Muscle of leg (tissue), 3 donors: ENCODE measurements at regions not wholly inside any gene's neighbourhood (a gene's known extent, or its start where the extent isn't known, plus 50 kb on each side); places are given as distances from the start of the nearest gene placed in this dataset.
"Not testable (repeated sequence)": the region's sequence is repeated elsewhere in the genome, so short reads cannot be mapped to it uniquely, and the experiment has no call there.

Experiments
- DNase-seq: peaks from one replicate; pipeline ENCODE4 v3.0.0; 2013
- H3K27ac ChIP-seq: one replicate; pipeline ENCODE4 v1.5.1; 2013; ENCODE audit warnings: mild to moderate bottlenecking, low read length, control low read depth
- H3K27me3 ChIP-seq: one replicate; pipeline ENCODE4 v1.6.1; 2013; ENCODE audit warnings: low read length; ENCODE audit not compliant: control insufficient read depth, insufficient read depth
- H3K36me3 ChIP-seq: one replicate; pipeline ENCODE4 v1.6.1; 2013; ENCODE audit warnings: low read length; ENCODE audit not compliant: control insufficient read depth, insufficient read depth
- H3K4me1 ChIP-seq: one replicate; pipeline ENCODE4 v1.6.1; 2013; ENCODE audit warnings: low read length; ENCODE audit not compliant: control insufficient read depth, insufficient read depth
- H3K4me3 ChIP-seq: one replicate; pipeline ENCODE4 v1.5.1; 2013; ENCODE audit warnings: low read length, control low read depth
- H3K9me3 ChIP-seq: replicated peaks from 2 replicates; pipeline ENCODE4 v1.6.1; 2013; ENCODE audit warnings: low read depth, low read length; ENCODE audit not compliant: control insufficient read depth
- WGBS: methylation state at CpG from one replicate; pipeline ENCODE4 v1.1.5; 2013; ENCODE audit warnings: missing lambda C conversion rate; ENCODE audit not compliant: insufficient coverage; 5-methylcytosine and 5-hydroxymethylcytosine counted together

DNA sequence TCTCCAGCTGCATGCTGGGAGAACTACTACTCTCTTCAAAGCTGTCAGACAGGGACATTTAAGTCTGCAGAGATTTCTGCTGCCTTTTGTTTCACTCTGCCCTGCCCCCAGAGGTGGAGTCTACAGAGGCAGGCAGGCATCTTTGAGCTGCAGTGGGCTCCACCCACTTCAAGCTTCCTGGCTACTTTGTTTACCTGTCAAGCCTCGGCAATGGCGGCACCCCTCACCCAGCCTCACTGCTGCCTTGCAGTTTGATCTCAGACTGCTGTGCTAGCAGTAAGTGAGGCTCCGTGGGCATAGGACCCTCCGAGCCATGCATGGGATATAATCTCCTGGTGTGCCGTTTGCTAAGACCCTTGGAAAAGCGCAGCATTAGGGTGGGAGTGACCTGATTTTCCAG is 61.7 kb downstream of the DMRTA1 start:
- not testable (repeated sequence) for DNase-seq, H3K27ac ChIP-seq, H3K27me3 ChIP-seq, H3K36me3 ChIP-seq, H3K9me3 ChIP-seq, H3K4me1 ChIP-seq, H3K4me3 ChIP-seq
- WGBS = 96% methylated on average over 6 of the region's 6 CpGs

- H3K4me1 ChIP-seq = no peaks in the 10 kb centered on the region
- no peak overlapping the region for H3K4me3 ChIP-seq
- 89% methylated on average over 5 of the region's 11 CpGs for WGBS
- no peaks in the 10 kb centered on the region for H3K27me3 ChIP-seq
- no peak for DNase-seq
- no peaks in the 10 kb centered on the region for H3K9me3 ChIP-seq
- H3K27ac ChIP-seq = no peak overlapping the region
- H3K36me3 ChIP-seq = no peaks in the 10 kb centered on the region
Observed at GRCh38 chr9:22508790-22509189, 62.2 kb downstream of the DMRTA1 start.

GRCh38 chr9:22512495-22512894 is 65.9 kb downstream of the DMRTA1 start:
- WGBS = no CpG with 5 or more reads among the region's 3 CpGs
- Histone ChIP-seq H3K36me3 (no peaks in the 10 kb centered on the region), H3K4me3 (no peak overlapping the region), H3K27ac (no peak overlapping the region), H3K9me3 (no peaks in the 10 kb centered on the region), H3K27me3 (no peaks in the 10 kb centered on the region), H3K4me1 (no peaks in the 10 kb centered on the region)
- DNase-seq = no peak

GRCh38 chr9:22514871-22515270 is 68.2 kb downstream of the DMRTA1 start:
- DNase-seq = no peak
- no peak overlapping the region for H3K4me3 ChIP-seq
- no peaks in the 10 kb centered on the region for H3K36me3 ChIP-seq
- no peak overlapping the region for H3K27ac ChIP-seq
- no peaks in the 10 kb centered on the region for H3K9me3 ChIP-seq
- no peaks in the 10 kb centered on the region for H3K27me3 ChIP-seq
- H3K4me1 ChIP-seq = no peaks in the 10 kb centered on the region

DNA sequence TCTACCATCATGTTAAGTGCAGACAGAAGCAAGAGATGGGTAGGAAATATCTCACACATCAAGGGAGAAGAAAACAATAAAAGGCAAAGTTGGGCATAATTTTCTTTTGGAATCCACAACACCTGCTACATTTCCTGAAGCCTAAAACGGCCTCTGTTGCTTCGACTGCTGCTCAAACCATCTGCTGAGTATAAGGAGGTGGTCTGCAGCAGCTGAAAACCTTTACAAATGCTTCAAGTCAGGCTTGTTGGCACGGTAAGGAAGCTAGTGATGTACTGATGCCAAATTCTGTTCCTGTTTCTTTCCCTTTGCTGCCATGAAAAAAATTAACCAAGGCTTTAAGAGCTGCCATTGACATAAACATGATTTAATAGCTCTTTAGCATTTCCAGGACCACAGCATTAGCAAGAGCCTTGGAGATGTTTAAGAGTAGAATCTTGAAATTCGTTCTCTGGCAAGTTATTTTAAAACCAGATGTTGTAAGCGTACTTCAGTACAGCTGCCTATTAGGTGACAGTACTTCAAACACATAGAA is 75.6 kb downstream of the DMRTA1 start:
- no CpG with 5 or more reads among the region's 5 CpGs for WGBS
- no peak overlapping the region for H3K27ac ChIP-seq
- H3K9me3 ChIP-seq = no peaks in the 10 kb centered on the region
- H3K4me3 ChIP-seq = no peak overlapping the region
- H3K27me3 ChIP-seq = no peaks in the 10 kb centered on the region
- no peaks in the 10 kb centered on the region for H3K4me1 ChIP-seq
- DNase-seq = peak; percentile 60
- no peaks in the 10 kb centered on the region for H3K36me3 ChIP-seq

- Histone ChIP-seq H3K4me1 (no peaks in the 10 kb centered on the region), H3K9me3 (no peaks in the 10 kb centered on the region), H3K4me3 (no peak overlapping the region), H3K36me3 (no peaks in the 10 kb centered on the region), H3K27ac (no peak overlapping the region), H3K27me3 (no peaks in the 10 kb centered on the region)
- peak; percentile 1 for DNase-seq
- WGBS = no CpG with 5 or more reads among the region's 2 CpGs
Observed at GRCh38 chr9:22528485-22528884, 81.9 kb downstream of the DMRTA1 start.

- Histone ChIP-seq H3K27me3 (no peaks in the 10 kb centered on the region), H3K4me1 (no peaks in the 10 kb centered on the region), H3K4me3 (no peak overlapping the region), H3K9me3 (no peaks in the 10 kb centered on the region), H3K36me3 (no peaks in the 10 kb centered on the region), H3K27ac (no peak overlapping the region)
- DNase-seq = no peak
- whole genome bisulfite sequencing = 52% methylated on average over 2 of the region's 6 CpGs
Observed at GRCh38 chr9:22529426-22530199, 83.0 kb downstream of the DMRTA1 start.

DNA sequence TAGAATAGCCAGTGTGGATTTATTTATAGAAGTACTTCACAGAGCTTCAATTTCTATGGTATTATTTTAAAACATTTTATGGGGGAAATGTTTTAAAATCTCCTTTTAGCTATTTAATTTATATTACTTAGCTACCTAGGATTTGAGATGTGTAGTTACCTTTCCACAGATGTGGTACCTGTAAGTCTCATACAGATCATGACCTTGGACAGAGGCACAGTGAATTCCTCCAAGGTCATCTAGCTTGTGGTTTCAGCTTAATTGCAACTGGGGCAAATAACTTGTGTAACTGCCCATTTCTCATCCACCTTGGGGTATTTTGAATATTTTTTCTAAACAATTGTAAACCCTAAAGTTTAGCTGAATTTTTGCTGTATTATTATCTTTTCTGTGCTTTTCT is 89.2 kb downstream of the DMRTA1 start:
- Histone ChIP-seq H3K27ac (no peak overlapping the region), H3K4me3 (no peak overlapping the region), H3K36me3 (no peaks in the 10 kb centered on the region), H3K27me3 (no peaks in the 10 kb centered on the region), H3K4me1 (no peaks in the 10 kb centered on the region), H3K9me3 (no peaks in the 10 kb centered on the region)
- DNase-seq = no peak

- H3K27ac ChIP-seq = no peak overlapping the region
- H3K4me1 ChIP-seq = no peaks in the 10 kb centered on the region
- H3K27me3 ChIP-seq = no peaks in the 10 kb centered on the region
- 83% methylated on average over 2 of the region's 5 CpGs for WGBS
- DNase-seq = no peak
- H3K4me3 ChIP-seq = no peak overlapping the region
- no peaks in the 10 kb centered on the region for H3K9me3 ChIP-seq
- H3K36me3 ChIP-seq = no peaks in the 10 kb centered on the region
Observed at GRCh38 chr9:22537721-22538120, 91.1 kb downstream of the DMRTA1 start.

GRCh38 chr9:22548625-22549024 is 102.0 kb downstream of the DMRTA1 start:
- Histone ChIP-seq H3K4me1 (no peaks in the 10 kb centered on the region), H3K27me3 (no peaks in the 10 kb centered on the region), H3K4me3 (no peak overlapping the region), H3K27ac (no peak overlapping the region), H3K9me3 (no peaks in the 10 kb centered on the region), H3K36me3 (no peaks in the 10 kb centered on the region)
- 76% methylated on average over 2 of the region's 2 CpGs for WGBS
- no peak for DNase-seq

- H3K36me3 ChIP-seq = no peaks in the 10 kb centered on the region
- no peak for DNase-seq
- no peak overlapping the region for H3K4me3 ChIP-seq
- H3K9me3 ChIP-seq = peaks cover 17% of the 10 kb centered on the region
- WGBS = no CpG with 5 or more reads among the region's 2 CpGs
- no peak overlapping the region for H3K27ac ChIP-seq
- no peaks in the 10 kb centered on the region for H3K4me1 ChIP-seq
- H3K27me3 ChIP-seq = no peaks in the 10 kb centered on the region
Observed at GRCh38 chr9:22574740-22575139, 128.1 kb downstream of the DMRTA1 start.
